Cerebellar cortex (tissue), 1 donor: ENCODE measurements at regions not wholly inside any gene's neighbourhood (a gene's known extent, or its start where the extent isn't known, plus 50 kb on each side); places are given as distances from the start of the nearest gene placed in this dataset.

Experiments
- DNase-seq: peaks from one replicate; pipeline ENCODE4 v3.0.0-alpha.2; 2015; ENCODE audit warnings: low spot score

- no peak for DNase-seq
These were observed 135.7 kb upstream of the SEL1L start for GRCh38 chr14:81669308-81669707.

GRCh38 chr14:81673930-81674329 lies 140.3 kb upstream of the SEL1L start:
- no peak for DNase-seq

GRCh38 chr14:81676395-81676794 lies 142.7 kb upstream of the SEL1L start:
- DNase-seq: no peak

- DNase-seq: no peak
These were observed 143.2 kb upstream of the SEL1L start for GRCh38 chr14:81676879-81677278.

- DNase-seq: no peak
These were observed 144.1 kb upstream of the SEL1L start for GRCh38 chr14:81677736-81678135.

GRCh38 chr14:81679226-81679625 lies 145.6 kb upstream of the SEL1L start:
- DNase-seq: no peak

- no peak for DNase-seq
These were observed 147.9 kb upstream of the SEL1L start for GRCh38 chr14:81681541-81681940.

GRCh38 chr14:81682134-81682533 lies 148.5 kb upstream of the SEL1L start:
- no peak for DNase-seq

- no peak for DNase-seq
These were observed 149.0 kb upstream of the SEL1L start for GRCh38 chr14:81682701-81683100.

- no peak for DNase-seq
These were observed 151.0 kb upstream of the SEL1L start for GRCh38 chr14:81684696-81685095.

- DNase-seq: no peak
These were observed 152.9 kb upstream of the SEL1L start for GRCh38 chr14:81686512-81686911.

- no peak for DNase-seq
These were observed 158.3 kb upstream of the SEL1L start for GRCh38 chr14:81691931-81692330.

- DNase-seq: no peak
These were observed 160.8 kb upstream of the SEL1L start for GRCh38 chr14:81694419-81694818.

GRCh38 chr14:81709681-81710080 lies 176.0 kb upstream of the SEL1L start:
- no peak for DNase-seq

- peak; percentile 20 for DNase-seq
These were observed 176.7 kb upstream of the SEL1L start for GRCh38 chr14:81710232-81710845.

- DNase-seq: no peak
These were observed 182.1 kb upstream of the SEL1L start for GRCh38 chr14:81715731-81716130.

- no peak for DNase-seq
These were observed 183.3 kb upstream of the SEL1L start for GRCh38 chr14:81716953-81717352.

- DNase-seq: no peak
These were observed 190.3 kb upstream of the SEL1L start for GRCh38 chr14:81723956-81724355.

GRCh38 chr14:81727218-81727617 lies 193.6 kb upstream of the SEL1L start:
- DNase-seq: no peak

- DNase-seq: no peak
These were observed 194.8 kb upstream of the SEL1L start for GRCh38 chr14:81728447-81728846.

- no peak for DNase-seq
These were observed 196.0 kb upstream of the SEL1L start for GRCh38 chr14:81729622-81730021.

- DNase-seq: no peak
These were observed 204.3 kb upstream of the SEL1L start for GRCh38 chr14:81737938-81738337.

GRCh38 chr14:81738946-81739659 lies 205.4 kb upstream of the SEL1L start:
- no peak for DNase-seq

GRCh38 chr14:81743605-81744004 lies 210.0 kb upstream of the SEL1L start:
- DNase-seq: no peak
